ENCODE measurements at regions not wholly inside any gene's neighbourhood (a gene's known extent, or its start where the extent isn't known, plus 50 kb on each side); places are given as distances from the start of the nearest gene placed in this dataset.

DNA sequence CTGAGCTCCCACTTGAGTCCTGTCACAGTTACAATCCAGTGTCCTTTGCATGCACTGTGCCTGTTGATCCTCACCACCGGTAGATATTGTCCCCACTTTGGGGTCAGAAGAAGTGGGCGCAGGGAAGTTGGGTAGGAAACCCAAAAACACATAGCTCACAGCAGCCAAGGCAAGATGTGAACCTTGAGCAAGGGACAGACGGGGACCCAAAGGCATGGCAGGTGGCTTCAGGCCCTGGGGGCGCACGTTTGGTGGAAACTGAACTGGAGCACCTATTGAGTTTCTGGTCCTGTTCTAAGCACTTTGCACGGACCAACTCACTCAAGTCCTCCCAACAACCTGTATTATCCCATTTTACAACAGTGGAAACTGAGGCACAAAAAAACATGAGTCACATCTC lies 82.8 kb upstream of the ZNF716 start:
- no peak for DNase-seq (ENCODE audit: low spot score)

DNA sequence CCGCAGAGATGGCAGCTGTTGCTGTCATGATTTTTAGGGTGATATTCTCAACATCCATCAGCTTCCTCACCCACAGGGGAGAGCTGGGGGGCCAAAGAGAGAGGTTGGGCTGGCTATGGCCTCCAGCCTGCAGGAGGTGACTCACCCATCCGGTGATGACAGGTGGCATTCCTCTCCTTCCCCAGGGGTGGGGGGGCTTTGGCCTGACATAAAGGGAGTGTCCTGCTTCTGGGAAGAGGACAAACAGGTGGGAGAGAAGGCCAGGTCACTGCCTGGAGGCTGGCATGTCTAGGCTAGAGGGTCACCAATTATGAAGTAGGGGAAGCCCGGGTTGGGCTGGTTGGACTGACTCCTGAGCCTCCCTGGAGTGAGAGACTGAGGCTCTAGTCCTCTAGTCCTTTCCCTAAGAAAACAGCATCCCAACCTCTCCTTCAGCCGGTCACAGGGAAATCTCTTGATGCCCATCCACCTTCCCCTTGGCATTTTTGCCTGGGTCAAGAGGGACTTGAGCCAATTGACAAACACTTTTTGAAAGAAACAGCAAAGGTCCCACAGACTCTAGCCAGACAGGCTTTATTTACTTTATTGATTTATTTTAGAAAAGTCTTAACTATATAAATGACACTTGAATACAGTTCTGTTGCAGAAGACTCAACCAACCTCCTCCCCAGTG lies 79.8 kb upstream of the ZNF716 start:
- no peak for DNase-seq (ENCODE audit: low spot score)

DNA sequence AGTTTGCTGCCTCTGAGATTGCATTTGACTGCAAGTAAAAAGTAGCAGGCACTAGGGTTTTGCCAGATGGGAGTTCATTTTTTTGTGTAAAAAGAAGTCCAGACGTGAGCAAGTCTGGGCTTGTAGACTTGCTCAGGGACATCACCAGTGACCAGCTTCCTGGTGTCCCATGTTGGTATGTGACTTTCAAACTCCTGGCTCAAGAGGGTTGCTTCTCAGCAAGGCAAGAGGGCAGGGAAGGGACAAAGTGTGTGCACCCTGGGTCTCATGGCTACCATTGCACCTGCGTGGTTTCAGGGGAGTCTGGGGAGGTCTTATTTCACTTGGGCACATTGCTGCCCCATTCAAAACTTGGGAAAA lies 79.3 kb upstream of the ZNF716 start:
- no peak for DNase-seq (ENCODE audit: low spot score)

DNA sequence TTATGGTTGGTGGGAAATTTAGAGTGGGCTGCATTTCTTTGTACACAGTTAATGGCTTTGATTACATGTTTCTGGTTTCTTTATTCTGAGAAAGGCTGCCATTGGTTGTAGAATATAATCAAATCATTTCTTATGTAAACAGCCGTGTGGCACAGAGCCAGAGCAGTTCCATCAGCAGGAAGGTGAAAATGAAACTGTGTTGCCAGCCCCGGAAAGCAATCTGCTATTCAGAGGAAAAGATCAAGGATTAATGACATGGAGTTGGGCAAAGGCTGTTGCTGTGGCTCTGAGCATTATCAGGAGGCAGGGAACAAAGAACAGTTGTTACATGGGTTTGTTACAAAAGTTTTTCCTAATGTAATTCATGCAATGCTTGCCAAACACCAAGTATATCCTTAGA lies 74.2 kb upstream of the ZNF716 start:
- no peak for DNase-seq (ENCODE audit: low spot score)

DNA sequence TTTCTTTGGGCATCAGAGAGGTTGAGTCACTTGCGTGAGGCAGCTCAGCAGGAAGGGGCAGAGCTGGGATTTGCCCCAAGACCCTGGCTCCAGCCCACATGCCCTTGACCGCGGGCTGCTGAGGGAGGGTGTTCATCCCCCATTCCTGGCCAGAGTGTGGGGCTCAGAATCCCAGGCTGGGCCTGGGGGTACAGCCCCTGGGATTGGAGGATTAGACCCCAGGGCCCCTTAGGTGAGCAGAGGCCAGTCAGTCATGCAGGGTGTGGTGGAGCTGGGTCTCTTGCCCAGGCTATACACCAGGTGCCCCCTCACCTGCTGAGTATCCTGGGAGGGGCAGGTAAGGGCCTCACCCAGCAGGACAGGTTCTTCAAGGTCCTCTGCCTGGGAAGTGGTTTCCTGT lies 68.4 kb upstream of the ZNF716 start:
- no peak for DNase-seq (ENCODE audit: low spot score)

DNA sequence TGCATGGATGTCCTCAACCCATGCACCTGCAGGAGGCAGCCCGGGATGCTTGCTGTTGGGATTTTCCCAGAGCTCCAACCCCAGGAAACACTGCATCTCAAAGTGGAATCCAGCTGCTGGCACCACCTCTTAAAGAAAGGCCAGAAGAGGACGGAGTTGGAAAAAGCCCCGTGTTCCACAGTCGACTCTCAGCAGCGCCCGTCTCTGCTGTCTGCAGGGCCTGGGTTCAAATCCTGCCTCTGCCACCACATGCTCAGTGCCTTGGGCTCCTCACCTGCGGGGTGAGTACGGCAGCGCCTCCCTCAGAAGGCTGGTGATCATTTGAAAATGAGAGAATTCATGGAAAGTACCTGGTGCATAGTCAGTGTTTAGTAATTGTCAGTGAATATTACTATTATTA lies 65.6 kb upstream of the ZNF716 start:
- no peak for DNase-seq (ENCODE audit: low spot score)

DNA sequence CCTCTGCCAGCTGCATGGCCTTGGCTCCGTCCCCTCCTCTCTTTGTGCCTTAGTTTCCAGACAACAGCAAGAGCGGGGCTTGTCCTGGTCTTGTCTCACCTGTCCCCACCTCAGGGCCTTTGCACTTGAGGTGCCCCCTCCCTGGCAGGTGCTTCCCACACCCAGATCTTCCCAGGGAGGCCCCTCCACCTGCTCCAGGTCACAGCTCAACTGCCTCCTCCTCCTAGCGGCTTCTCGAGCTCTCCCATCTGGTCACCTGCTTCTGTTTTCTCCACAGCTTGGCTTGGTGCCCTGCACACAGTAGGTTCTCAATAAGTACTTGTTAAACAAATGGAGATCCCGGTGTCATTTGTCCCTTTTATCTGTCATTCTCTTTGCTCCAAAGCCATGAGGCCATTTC lies 64.3 kb upstream of the ZNF716 start:
- no peak for DNase-seq (ENCODE audit: low spot score)

DNA sequence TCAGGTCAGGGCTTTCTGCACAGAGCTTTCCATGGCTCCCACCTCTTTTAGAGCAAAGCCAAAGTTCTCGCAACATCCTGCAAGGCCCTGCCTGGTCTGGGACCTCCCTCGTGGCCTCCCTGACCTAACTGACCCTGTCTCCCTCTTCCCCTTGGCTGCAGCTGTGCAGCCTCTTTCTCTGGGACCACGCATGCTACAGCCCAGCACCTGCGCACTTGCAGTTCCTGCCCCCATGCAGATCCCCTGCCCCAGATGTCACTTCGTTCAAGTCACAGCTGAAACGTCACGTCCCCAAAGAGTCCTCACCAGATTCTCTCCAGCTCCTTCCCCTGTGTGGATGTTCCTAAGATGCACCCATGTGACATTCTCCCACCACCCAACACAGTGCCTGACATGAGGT lies 61.2 kb upstream of the ZNF716 start:
- no peak for DNase-seq (ENCODE audit: low spot score)

DNA sequence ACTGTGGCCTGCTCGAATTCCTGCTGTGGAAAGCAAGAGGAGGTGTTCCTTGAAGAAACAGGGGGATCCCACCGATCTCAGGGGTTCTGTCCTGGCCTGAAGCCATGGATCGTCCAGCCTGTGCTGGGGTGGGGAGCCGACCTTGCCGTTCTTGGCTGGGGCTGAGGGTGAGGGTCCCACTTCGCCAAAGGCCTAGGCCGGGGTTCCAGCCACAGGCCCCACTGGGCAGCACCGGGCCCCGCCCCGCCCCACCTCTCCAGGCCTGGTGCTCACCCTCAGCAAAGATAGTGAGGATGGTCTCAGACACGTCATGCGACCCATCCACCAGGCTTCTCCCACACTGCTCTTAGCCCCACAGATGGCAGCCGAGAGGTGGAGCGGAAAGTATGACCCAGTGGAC lies 51.4 kb upstream of the ZNF716 start:
- no peak for DNase-seq (ENCODE audit: low spot score)

DNA sequence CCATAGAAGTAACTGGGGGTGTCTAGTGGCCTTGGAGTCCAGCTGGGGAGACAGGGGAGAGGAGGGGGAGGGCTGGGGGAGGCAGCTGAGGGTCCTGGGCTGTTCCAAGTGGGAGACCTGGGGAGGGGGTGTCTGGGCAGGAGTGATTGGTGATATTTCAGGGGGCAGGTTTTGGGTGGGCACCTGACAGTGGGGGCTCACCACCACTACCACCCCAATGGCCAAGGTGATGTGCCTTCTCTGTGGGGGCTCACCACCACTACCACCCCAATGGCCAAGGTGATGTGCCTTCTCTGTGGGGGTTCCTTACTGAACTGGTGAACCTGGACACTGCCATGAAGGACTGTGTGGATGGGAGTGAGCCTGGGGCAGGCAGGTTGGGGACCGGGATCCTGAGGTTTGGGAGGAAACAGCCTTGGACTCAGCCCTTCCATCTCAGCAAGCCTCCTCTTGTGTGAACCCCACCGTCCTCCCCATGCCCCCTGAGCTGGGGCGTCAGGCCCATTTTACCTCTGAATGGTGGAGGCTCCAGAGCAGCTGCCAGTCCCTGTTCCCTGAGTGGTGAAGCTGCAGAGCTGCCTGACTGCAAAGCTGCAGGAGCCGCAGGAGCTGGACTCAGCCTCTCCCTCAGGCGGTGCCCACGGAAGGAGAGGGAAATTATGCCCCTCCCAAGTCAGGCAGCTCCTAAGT lies 50.6 kb upstream of the ZNF716 start:
- no peak for DNase-seq (ENCODE audit: low spot score)

DNA sequence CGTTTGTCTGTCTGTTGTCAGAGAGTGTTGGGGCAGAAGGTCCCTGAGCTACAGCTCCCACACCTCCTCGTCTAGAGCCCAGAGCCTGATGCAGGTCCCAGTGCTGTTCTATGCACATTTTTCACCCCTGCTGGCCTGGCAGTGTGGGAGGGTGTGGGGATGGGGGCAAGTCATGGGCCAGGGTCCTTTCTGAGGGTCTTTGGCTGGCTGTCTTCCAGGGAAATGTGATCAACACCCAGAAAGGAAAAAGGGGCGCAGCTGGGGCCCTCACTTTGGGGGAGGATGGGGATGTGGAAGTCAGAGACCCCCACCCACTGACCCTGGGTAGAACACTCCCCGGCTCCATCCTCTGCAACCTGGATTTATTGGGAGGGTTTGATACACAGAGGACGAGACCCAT lies 50.0 kb upstream of the ZNF716 start:
- no peak for DNase-seq (ENCODE audit: low spot score)

All from RKO (cell line).